GM13976 (cell line): ENCODE measurements at regions not wholly inside any gene's neighbourhood (a gene's known extent, or its start where the extent isn't known, plus 50 kb on each side); places are given as distances from the start of the nearest gene placed in this dataset.

Experiments used
- DNase-seq: peaks from one replicate; pipeline ENCODE4 v3.0.0; 2012; ENCODE audit warnings: low spot score
- CTCF ChIP-seq: IDR thresholded peaks from 2 replicates; pipeline ENCODE4 v1.5.1; 2012; ENCODE audit warnings: borderline replicate concordance, mild to moderate bottlenecking; ENCODE audit not compliant: insufficient read depth; ENCODE audit errors: extremely low read depth, missing control alignments, control extremely low read depth
- in situ Hi-C: fragments of 300-500 bp; cut with MboI; formaldehyde crosslinking; loops from one replicate; pipeline ENCODE4 v1.12.0; 2022; ENCODE audit warnings: low sequenced_read_pairs, mixed read lengths, inconsistent platforms; ENCODE audit not compliant: unreplicated experiment

DNA sequence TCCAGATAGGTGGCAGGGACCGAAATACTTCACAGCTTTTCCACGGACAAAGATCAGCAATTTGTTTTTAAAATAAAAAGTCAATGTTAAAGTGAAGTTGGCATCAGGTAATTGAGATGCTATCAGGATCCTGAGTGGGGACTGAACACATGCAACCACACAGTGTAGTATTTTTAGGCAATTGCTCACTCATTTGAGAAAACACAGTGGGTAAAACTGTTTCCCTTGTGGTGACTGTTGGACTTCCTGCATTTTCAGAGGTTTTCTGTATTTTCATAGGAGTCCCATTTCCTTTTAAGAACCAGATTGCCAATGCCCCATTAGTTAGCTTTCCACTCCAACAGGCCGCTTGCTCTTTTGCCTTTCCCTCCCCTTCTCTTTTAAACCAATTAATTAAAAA, 159.5 kb upstream of the ZNF32 start:
- no peak for TF ChIP-seq CTCF
- DNase-seq, result no peak
- in situ Hi-C loops, result no loop called here

DNA sequence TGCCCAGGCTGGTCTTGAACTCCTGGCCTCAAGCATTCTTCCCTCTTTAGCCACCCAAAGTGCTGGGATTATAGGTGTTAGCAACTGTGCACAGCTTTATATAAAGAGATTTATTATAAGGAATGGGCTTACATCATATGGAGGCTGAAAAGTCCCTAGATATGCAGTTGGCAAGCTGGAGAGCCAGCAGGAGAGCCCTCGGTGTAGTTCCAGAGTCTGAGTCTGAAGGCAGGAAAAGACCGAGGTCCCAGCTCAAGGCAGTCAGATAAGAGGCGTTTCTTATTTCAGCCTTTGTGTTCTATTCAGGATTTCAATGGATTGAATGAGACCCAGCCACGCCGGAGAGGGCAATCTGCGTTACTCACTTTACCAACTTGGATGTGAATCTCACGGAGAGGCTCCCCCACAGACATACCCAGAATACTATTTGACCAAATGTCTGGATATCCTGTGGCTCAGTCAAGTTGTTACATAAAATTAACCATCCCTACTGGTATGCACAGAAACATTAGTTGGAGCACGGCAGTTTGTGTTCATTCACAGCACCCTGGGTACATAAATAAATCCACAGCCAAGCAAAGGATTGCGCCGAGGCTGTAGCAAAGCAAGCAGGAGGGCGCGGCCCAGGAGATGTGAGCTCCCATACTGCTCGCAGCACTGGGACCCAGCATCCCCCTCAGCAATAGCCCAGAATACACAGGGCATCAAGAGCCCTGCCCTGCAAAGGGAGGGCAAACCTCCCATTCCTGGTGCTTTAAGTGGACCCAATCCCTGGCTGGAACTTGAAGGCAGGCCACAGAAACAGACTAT, 158.4 kb upstream of the ZNF32 start:
- TF ChIP-seq CTCF, result no peak
- DNase-seq, result no peak
- in situ Hi-C loops, result no loop called here

GRCh38 chr10:43803791-43804190, 155.1 kb upstream of the ZNF32 start:
- DNase-seq, result no peak
- in situ Hi-C loops, result no loop called here
- TF ChIP-seq CTCF, result no peak

- TF ChIP-seq CTCF, result no peak
- no peak for DNase-seq
- in situ Hi-C loops, result no loop called here
Measured at GRCh38 chr10:43802988-43803696, 154.5 kb upstream of the ZNF32 start.

GRCh38 chr10:43801626-43802025, 152.9 kb upstream of the ZNF32 start:
- in situ Hi-C loops, result no loop called here
- DNase-seq, result no peak
- no peak for TF ChIP-seq CTCF

GRCh38 chr10:43801140-43801539, 152.5 kb upstream of the ZNF32 start:
- no peak for TF ChIP-seq CTCF
- DNase-seq, result no peak
- in situ Hi-C loops, result no loop called here
